ENCODE measurements at regions not wholly inside any gene's neighbourhood (a gene's known extent, or its start where the extent isn't known, plus 50 kb on each side); places are given as distances from the start of the nearest gene placed in this dataset.

DNA sequence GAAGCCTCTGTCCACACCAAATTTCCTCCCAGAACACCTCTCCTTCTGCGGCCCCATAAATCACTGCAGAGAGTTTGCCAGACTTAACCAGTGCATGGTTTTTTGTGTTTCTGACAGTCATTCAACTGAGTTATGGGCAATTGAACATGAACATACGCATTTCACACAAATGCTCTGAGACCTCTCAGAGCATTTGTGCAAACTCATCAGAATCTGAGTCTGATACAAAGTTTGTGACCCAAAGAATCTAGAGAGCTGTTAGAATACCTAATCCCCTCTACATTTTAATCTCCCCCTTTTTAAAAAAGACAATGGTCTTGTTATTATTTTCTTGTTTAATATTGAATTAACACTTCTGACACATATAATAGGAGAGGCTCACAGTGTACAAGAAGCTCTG is 416.9 kb upstream of the SMARCA2 start:
- no peak for DNase-seq

DNA sequence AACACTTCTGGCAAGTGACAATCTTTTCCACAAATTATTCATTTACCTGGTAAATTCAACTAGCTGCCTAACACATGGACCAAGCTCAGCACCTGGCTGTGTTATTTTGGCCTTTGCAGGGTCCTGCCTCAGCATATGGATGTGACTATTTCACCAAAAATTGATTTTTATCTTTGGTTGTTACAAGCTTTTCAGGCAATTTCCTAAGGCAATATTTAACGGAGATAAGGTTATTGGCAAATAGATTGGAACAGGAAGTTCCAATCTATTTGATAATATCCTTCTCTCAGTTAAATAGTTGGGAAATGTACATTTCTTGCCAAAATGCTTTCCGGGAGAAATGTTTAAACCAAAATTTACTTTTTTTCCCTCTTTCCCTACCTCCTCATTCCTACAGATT is 415.2 kb upstream of the SMARCA2 start:
- DNase-seq: no peak

DNA sequence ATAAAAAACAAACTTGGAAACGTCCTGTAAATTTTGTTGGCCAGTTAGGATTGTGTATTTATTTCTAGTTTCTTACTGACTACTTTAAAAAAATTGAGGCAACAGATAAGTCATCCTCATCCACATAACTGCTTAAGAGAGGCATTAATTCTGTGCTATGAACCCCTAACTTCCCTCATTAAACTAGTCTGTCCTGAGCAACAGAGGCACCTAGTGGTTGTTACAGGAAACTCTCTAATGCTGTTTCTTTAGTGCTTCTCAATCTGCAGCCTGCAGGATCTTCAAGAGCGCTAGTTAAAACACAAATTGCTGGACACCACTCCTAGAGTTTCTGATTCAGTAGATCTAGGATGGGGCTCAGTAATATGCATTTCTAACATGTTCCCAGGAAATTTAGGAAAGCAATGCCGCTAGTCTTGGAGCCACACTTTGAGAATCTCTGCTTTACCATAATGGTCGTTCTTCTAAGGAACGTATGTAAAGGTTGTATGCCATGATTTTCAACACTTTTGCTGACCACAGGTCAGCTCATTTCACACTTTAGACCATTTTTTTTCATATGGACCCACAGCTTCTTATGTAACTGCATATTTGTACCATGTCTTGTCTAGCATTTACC is 410.1 kb upstream of the SMARCA2 start:
- peak; percentile 1 for DNase-seq

DNA sequence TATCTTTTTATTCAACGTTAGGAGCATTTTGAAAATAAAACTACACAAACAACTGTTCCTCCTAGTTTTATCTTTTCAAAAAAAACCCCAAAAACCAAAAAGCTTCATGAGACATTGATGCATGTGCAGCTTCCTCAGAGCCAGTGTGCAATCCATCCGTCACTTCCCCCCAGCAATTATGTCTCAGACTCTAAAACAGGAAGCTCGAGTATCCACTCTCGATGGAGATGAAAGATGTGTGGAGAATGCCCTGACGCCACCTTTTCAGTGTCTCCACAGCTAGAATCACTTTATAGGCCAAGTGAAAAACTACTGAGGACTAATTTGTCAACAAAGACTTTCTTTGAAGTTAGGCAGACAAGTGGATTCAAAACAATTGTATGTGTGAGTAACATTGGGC is 408.9 kb upstream of the SMARCA2 start:
- no peak for DNase-seq

DNA sequence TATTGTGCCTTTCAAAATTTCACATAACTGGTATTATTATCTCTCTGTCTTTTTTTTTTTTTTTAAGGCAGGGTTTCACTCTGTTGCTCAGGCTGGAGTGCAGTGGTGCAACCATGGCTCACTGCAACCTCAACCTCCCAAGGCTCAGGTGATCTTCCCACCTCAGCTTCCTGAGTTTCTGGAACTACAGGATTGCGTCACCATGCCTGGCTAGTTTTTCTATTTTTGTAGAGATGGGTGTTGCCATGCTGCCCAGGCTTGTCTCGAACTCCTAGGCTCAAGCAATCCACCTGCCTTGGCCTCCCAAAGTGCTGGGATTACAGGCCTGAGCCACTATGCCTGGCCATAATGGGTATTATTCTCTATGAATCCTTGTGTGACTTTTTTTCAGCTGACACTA is 402.3 kb upstream of the SMARCA2 start:
- no peak for DNase-seq

DNA sequence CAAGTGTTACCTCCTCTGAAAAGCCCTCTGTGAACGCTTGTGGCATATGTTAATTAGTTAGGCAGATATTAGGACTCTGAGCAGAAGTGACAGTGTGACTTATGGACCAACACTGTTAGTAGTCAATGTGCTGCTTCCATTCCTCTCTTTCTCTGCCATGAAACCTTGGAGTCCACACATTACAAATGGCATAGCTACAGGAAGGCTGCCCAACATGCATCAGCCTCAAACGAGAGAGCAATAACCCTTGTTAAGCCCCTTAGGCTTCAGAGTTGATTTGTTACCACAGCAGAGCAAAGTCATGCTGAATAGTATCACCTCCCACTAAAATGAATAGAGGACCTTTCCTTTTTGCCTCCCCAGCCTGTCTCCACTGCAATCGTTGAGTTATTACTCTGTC is 397.7 kb upstream of the SMARCA2 start:
- DNase-seq: no peak

DNA sequence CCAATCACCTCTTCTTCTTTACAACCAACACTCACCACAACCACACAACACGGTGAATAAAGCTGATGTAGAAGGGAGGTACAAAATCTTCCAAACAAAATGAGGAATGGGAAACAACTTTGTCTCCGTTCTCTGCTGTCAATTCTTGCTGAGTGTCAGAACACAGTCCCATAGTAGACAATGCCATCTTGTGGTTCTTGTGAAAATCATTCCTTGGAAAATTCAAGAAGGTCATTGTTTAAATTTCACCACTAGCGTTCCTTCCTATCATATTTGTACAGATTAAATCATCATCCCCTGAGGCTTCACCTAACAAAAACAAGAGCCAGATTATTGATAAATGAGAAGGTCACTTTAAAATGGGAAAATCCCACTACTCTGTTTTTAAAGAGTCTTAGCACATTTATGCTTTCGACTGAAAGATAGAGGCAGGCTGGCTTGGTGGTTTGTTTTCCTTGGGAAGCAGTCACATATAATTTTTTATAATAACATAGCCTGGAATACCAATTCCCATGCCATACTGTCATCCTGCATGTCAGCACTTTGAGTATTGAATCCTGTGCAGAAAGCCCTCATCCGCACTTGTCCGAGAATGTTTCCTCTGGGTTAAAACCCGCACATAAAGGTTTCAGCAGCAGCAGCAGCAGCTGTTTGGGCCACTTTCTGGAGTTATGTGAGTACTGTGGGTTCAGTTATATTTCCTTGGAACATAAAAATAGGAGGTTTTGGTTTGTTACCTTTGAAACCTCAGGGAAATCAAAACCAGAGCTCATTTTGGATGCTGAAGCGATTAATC is 395.0 kb upstream of the SMARCA2 start:
- DNase-seq: no peak

DNA sequence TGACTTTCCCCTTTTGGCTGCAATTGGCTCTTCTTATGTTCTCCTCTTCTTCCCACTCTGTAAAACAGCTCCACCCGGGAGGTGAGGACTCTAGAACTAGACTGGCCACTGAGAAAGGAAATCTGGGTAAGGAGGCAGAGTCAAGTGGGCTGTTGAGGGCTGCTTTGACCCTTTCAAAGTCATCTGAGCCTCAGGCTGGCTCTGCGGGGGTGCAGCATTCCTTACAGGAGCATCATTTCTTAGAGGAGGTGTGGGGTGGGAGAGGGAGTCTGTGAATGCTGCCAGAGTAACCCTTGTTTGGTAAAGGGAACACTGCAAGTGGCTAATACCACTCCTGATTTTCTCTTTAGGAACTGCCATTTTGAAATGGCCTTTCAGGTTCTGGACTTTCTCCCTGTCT is 377.7 kb upstream of the SMARCA2 start:
- DNase-seq: no peak

DNA sequence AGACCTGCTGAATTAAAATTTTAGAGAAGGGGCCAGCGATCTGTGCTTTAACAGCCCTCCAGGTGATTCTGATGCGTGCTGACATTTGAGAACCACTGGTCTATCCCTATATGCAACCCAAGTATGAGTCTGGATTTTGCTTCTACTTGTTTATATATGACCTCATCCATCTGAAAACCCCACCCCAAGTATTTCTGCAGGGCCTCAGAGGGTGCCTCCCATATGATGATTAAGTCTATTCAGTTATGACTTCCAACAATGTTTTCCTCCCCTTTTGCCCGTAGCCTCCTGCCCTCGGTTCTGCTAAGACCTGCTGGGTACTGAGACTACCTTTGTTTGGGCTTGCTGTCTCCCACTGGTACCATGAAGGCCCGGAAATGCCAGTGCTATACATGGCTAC is 376.0 kb upstream of the SMARCA2 start:
- DNase-seq: no peak

DNA sequence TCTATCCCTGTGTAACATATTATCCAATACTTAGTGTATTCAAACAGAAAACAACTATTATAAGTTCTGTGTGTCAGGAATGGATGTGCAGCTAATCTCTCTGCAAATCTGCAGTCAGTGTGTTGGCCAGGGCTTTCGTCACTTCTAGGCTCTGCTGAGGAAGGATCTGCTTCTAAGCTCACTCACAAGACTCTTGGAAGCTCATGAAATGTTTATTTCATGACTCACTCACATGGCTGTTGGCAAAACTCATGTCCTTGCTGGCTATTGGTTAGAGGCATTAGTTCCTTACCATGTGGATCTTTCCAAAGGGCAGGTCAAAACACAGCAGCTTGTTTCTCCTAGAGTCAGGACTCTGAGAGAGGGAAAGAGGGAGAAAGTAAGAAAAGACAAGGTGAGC is 367.4 kb upstream of the SMARCA2 start:
- no peak for DNase-seq

DNA sequence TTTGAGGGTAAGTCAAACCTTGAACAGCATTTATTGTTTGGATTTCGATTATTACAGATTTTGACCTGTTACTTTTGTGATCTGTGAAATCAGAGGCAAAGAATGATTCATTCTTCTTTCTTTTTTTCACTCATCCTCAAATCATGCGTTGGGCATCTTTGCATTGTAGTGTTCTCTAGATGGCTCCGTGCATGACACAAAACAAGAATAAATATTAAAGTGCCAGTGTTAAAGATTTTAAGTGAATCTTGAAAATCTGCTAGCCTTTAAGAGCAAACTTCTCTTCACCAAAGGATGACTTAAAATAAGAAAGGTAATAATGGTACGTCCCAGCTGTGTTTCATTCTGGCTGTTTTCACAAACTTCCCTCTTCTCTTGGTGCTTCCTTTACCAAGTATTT is 361.9 kb upstream of the SMARCA2 start:
- no peak for DNase-seq

DNA sequence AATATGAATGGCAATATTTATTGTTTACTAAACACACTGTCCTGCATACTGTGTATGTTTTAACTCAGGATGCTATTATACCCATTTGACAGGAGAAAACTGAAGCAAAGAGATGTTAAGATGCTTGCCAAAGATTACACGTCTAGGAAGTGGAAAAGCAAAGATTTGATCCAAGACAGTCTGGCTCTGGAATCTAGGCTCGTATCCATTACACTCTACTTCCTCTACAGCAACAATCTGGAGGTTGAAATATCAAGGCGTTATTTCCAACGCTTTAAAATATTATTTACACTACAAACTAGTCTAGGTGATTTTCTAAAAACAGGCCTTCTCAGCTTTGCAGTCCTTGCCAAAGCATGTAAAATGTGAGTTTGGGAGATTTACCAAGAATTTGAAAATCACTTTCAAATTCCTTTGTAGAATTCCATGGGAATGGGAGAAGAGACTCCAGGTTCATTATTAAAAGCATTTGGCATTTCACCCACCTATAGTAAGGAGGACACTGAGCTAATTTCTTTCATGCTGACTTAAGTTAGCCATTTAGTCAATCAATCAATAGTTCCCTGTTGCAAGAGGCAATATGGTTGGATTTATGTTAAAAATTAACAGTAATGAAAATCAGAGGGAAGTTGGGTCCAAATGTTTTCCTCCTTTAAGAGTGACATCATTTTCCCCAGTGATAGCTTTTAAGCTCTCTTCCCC is 356.3 kb upstream of the SMARCA2 start:
- DNase-seq: no peak

DNA sequence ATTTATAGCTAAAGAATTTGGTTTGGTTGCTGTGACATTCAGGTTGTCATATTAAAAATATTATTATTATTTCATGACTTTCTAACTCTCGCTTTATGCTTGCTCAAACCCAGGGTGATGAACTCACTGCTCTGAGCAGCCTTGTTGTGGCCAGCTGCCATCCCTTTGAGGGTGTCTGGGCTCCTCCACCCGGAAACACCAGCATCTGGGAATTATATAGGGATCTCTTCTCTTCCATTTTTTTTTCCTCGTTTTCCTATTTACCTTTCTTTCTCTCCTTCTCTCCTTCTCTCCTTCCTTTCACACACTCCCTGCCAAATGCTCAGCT is 355.8 kb upstream of the SMARCA2 start:
- no peak for DNase-seq

DNA sequence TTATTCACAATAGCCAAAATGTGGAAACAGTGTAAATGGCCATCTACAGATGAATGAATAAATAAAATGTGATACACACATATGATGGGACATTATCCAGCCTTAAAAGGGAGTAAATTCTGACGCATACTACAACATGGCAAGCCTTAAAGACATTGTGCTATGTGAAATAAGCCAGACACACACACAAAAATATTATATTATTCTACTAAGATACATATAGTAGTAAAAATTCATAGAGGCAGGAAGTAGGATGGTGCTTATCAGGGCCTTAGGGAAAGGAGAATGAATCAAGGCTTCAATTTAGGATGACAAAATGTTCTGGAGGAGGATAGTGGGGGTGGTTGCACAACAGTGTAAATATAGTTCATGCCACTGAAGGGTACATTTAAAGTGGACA is 346.7 kb upstream of the SMARCA2 start:
- DNase-seq: no peak

DNA sequence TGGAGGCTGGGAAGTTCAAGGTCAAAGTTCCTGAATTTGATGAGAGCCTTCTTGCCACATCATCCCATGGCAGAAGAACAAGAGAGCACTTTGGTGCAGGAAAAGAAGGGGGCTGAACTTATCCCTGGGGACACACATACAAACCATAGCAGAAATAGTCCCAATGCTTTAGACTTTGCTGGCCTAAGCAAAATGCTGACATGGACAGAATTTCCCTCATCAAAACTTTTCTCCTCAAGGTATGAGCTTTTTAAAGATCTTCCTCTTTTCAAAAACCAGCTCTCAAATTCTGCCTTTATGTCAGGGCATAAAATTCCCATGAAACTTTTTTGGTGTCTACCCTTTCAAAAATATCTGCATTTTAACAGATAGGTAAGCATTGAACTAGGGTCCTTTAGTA is 341.8 kb upstream of the SMARCA2 start:
- DNase-seq: no peak

DNA sequence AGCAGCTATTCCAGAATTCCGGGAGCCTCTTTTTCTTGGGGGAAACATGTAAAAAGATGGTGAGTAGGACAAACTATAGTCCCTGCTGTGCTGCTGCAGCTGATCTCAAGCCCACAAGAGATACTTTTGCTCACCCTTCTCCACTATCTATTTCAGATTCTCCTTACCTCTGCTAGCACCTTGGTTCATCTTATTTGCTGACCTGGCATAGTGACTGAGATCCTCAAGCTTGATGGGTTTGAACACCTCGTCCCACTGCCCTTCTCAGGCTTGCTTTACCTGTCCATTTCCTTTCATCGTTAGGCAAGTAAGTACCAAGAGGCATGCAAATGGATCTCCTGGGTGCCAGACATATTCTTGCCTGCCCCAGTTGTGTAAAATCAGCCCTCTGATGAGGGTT is 338.4 kb upstream of the SMARCA2 start:
- no peak for DNase-seq

DNA sequence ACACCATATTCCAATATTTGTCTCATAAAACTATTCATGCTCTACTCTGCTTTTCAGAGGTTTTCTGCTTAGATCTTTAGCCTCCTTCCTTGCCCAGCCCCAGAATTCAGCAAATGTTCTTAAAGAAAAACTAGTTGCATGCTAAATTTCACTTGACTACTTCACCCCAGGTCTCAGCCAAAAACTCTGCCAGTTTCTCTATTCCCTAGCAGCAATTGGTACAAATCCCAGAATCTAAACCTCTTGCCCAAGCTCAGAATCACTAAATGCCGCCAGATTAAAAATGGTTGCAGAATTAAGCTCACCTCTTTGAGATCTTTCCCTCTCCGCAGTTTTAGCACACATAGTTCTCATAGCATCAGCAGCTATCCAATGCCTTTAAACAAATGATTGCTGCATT is 331.2 kb upstream of the SMARCA2 start:
- no peak for DNase-seq

DNA sequence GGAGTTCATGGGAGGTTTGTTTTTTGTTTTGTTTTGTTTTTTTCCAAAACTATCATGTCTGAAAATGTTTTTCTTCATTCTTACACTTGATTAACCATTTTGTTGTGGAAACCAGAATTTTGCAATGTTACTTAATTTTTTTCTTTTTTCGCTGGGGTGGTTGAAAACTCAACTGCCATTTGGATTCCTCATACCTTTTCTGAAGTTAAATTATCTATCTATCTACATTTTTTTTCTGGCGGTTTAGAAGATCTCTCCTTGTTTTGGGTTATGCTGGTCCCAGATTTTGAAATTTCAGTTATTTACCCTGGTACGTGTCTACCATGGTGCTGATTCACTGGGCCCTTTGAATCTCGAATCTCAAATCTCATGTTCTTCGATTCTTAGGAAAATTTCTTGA is 316.2 kb upstream of the SMARCA2 start:
- no peak for DNase-seq

DNA sequence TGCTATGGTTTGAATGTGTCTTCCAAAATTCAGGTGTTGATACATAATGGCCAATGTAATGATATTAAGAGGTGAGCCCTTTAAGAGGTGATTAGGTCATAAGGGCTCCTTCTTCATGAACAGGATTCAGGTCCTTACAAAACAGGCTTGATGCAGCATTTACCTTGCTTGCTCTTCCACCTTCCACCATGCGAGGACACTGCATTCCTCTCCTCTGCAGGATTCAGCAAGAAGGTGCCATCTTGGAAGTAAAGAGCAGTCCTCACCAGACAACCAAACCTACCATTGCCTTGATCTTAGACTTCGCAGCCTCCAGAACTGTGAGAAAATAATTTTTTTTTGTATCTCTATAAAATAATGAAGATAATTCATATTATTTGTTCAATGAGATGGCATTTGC is 314.0 kb upstream of the SMARCA2 start:
- DNase-seq: no peak

DNA sequence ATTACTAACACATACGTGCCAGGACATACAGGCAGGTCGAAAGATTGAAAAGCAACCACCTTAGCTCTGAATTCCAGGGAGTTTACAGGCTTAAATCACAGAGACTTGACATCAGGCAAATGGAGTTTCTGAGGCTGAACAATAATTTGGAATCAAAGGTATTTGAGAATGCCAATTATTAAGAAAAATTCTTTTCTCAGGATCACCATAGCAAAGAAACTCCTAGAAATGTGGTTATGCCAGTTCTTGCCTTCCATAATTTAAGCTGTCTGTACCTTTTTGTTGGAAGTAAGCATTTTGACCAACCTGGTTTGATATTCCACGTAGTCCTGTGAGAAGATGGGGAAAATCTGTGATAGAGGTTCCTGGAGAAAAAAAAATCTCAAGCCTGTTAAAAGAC is 312.4 kb upstream of the SMARCA2 start:
- DNase-seq: no peak

DNA sequence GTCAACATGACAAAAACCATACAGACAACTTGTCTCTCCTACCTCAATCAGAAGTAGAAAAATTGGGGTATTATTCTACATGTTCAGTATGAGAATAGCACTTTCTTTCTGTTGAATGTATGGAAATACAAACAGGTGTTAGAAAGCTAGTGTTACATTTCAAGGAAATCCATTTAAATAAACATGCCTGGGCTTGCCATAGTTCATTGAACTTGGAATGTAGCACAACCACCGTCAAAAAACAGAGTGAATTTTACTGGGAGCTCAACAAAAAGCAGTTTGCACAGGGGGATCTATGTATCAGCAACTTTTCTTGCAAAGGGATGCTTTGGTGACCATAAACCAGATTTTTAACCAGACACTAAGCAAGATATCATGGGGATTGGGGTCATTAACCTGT is 307.9 kb upstream of the SMARCA2 start:
- no peak for DNase-seq

DNA sequence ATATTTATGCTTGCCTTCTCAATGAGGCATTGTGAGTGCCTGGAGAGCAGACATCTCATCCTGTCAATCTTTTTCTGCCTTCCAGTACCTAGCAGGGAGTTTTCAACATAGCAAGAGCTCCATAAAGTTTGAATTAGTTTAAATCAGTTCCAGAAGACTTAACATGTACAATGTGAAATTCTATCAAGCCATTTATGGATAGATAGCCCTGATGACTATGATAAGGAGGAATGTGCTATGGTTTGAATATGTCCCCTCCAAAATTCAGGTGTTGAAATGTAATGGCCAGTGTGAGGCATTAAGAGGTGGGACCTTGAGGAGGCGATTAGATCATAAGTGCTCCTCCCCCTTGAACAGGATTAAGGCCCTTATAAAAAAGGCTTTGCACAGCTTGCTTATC is 306.9 kb upstream of the SMARCA2 start:
- DNase-seq: no peak

DNA sequence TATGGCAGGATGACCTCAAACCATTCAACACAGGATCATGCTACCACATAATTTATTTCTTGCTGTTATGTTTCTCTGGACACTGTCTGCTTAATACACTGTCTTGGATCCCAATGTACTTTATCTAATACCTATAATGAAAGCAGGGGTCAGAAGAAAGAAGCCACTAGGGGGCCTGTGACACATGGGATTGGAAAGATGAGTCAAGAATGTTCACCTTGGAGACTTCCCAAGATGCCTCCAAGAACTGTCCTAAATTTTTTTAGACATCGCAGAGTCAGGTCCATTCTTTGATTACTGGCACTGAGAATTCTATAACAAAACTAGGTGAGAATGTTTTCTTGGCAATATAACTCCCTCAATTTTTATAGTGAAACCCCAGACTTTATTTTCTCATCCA is 305.8 kb upstream of the SMARCA2 start:
- DNase-seq: peak; percentile 13

DNA sequence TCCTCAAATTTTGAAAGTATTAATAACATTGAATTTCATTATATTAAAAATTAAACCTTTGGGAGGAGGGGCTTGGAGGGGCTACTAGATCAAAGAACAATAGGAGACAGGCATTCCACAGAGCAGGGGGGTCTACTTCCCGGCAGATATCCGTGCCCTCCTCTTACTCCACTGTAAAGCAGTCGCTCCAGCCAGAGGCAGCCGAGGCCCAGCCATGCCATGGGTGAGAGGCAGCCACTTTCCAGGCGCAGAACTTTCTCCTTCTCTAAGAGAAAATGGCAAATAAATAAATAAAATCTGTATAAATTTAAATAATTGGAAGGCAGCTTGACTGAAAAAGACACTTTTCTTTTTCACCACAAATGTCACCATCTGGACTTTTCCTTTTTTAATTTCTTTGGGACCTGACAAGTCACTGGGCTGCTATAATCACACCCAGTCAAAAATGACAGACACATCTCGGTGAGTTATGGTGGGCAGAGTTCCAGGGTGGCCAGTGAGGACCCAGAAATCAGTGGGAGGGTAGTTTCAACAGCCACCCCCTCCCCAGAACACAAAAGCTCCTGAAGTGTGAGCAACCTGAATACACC is 302.2 kb upstream of the SMARCA2 start:
- no peak for DNase-seq

Data from CD4-positive, alpha-beta T cell treated with Interleukin-17A for 1 hour (primary cell).